CD4-positive, alpha-beta T cell (primary cell): ENCODE measurements at regions not wholly inside any gene's neighbourhood (a gene's known extent, or its start where the extent isn't known, plus 50 kb on each side); places are given as distances from the start of the nearest gene placed in this dataset.

Experiments used
- ATAC-seq: fragments of 200-7000 bp; cut with Tn5 transposase; one replicate; pipeline ENCODE4 v1.10.0; 2022; ENCODE audit warnings: mild to moderate bottlenecking; ENCODE audit not compliant: poor library complexity
- CTCF ChIA-PET: fragments of 350-600 bp; sonication (Branson Sonifier 250); formaldehyde crosslinking; loops from one replicate; lab custom pipeline; 2021; ENCODE audit warnings: antibody characterized with exemption, inconsistent platforms; lab: Charles Lee
- POLR2A ChIA-PET: fragments of 350-600 bp; sonication (Branson Sonifier 250); formaldehyde crosslinking; loops from one replicate; lab custom pipeline; 2021; ENCODE audit warnings: antibody characterized with exemption, inconsistent platforms; lab: Charles Lee
- DNase-seq, 14 experiments: peaks; one replicate each; pipeline ENCODE4 v3.0.0-alpha.2; 2013 to 2020; ENCODE audit warnings: mixed read lengths in 2 of 14
- H3K27ac ChIP-seq, 2 donors: one replicate each; pipeline versions ENCODE4 v1.5.1 to v1.7.0; 2013; ENCODE audit warnings: low read length in 2 of 2, low read depth in 1 of 2, mild to moderate bottlenecking in 1 of 2
- H3K27me3 ChIP-seq, 2 experiments: 1 replicate in 1 of 2; 2 replicates in 1 of 2; pipeline versions ENCODE4 v1.6.1 to v1.7.0; 2013; ENCODE audit warnings: low read length in 2 of 2, control low read depth in 1 of 2, mild to moderate bottlenecking in 1 of 2, moderate library complexity in 1 of 2; ENCODE audit not compliant: insufficient read depth in 2 of 2, control insufficient read depth in 1 of 2
- H3K36me3 ChIP-seq: one replicate; pipeline ENCODE4 v1.6.1; 2013; ENCODE audit warnings: low read length, control low read depth; ENCODE audit not compliant: insufficient read depth
- H3K4me1 ChIP-seq: one replicate; pipeline ENCODE4 v1.6.1; 2013; ENCODE audit warnings: low read length, control low read depth; ENCODE audit not compliant: insufficient read depth
- H3K4me3 ChIP-seq: one replicate; pipeline ENCODE4 v1.5.1; 2013; ENCODE audit warnings: mild to moderate bottlenecking, low read length, moderate library complexity
- H3K9me3 ChIP-seq, 2 experiments: 1 replicate in 1 of 2; 2 replicates in 1 of 2; pipeline versions ENCODE4 v1.6.1 to v1.7.0; 2013; ENCODE audit warnings: low read length in 2 of 2, mild to moderate bottlenecking in 2 of 2, control low read depth in 1 of 2, moderate library complexity in 1 of 2; ENCODE audit not compliant: control insufficient read depth in 1 of 2, insufficient read depth in 1 of 2
- H3K27ac Mint-ChIP-seq: one replicate; pipeline ENCODE4 v1.8.0; 2020; ENCODE audit warnings: mixed read lengths
- H3K27me3 Mint-ChIP-seq: one replicate; pipeline ENCODE4 v1.8.0; 2021; ENCODE audit warnings: mixed read lengths
- H3K36me3 Mint-ChIP-seq: one replicate; pipeline ENCODE4 v1.8.0; 2021; ENCODE audit warnings: low read depth, mixed read lengths
- H3K4me1 Mint-ChIP-seq: one replicate; pipeline ENCODE4 v1.8.0; 2021; ENCODE audit warnings: low read depth, mixed read lengths
- H3K4me3 Mint-ChIP-seq: one replicate; pipeline ENCODE4 v1.8.0; 2020; ENCODE audit warnings: mild to moderate bottlenecking, mixed read lengths
- H3K9me3 Mint-ChIP-seq: one replicate; pipeline ENCODE4 v1.8.0; 2020; ENCODE audit warnings: mixed read lengths
- intact Hi-C, 2 experiments: fragments of 100-400 bp; cut with DNase I in 1 of 2; cut with micrococcal nuclease in 1 of 2; formaldehyde crosslinking; loops; one replicate each; pipeline versions ENCODE4 v1.15.1 to v1.9.0; 2023 to 2025; cut with DNase I, micrococcal nuclease
- TF ChIP-seq, protein P1 (sequence below): fragments of 200-600 bp; IDR thresholded peaks from one replicate; pipeline ENCODE4 v1.8.0; 2022; ENCODE audit warnings: antibody characterized with exemption, mild to moderate bottlenecking

DNA sequence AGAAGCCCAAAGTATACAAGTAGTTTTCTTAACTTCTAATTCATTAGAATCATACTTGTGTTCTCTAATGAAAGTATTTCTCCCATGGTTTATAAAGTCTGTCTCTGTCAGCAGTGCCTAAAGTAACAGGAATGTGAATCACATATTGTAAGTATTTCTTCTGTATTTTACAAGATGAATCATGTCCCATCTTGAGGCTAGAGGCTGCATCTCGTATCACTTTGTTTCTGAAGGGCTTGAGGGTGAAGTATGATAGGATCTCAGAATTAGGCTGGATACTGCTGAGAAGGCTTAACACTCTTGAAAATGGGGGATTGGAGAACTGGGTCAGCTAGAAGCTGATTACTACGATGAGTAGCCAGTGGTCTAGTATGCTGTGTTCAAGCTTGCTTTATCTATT lies 242.2 kb upstream of the ACTBL2 start:
- Histone ChIP-seq H3K27ac (no peak overlapping the region), H3K4me3 (no peak overlapping the region), H3K36me3 (no peaks in the 10 kb centered on the region), H3K9me3 (no peaks in the 10 kb centered on the region), H3K4me1 (no peaks in the 10 kb centered on the region), H3K27me3 (no peaks in the 10 kb centered on the region)
- DNase-seq: no peak
- no peak overlapping the region for H3K27ac Mint-ChIP-seq
- no peaks in the 10 kb centered on the region for H3K36me3 Mint-ChIP-seq
- no peaks in the 10 kb centered on the region for H3K9me3 Mint-ChIP-seq
- no peaks in the 10 kb centered on the region for H3K4me1 Mint-ChIP-seq
- intact Hi-C loops: no loop called here
- TF ChIP-seq, protein P1, sequence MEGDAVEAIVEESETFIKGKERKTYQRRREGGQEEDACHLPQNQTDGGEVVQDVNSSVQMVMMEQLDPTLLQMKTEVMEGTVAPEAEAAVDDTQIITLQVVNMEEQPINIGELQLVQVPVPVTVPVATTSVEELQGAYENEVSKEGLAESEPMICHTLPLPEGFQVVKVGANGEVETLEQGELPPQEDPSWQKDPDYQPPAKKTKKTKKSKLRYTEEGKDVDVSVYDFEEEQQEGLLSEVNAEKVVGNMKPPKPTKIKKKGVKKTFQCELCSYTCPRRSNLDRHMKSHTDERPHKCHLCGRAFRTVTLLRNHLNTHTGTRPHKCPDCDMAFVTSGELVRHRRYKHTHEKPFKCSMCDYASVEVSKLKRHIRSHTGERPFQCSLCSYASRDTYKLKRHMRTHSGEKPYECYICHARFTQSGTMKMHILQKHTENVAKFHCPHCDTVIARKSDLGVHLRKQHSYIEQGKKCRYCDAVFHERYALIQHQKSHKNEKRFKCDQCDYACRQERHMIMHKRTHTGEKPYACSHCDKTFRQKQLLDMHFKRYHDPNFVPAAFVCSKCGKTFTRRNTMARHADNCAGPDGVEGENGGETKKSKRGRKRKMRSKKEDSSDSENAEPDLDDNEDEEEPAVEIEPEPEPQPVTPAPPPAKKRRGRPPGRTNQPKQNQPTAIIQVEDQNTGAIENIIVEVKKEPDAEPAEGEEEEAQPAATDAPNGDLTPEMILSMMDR: no peak
- H3K27me3 Mint-ChIP-seq: peaks cover 25% of the 10 kb centered on the region
- H3K4me3 Mint-ChIP-seq: no peak overlapping the region
- ChIA-PET POLR2A (no interaction called here), CTCF (no interaction called here)
- no peak for ATAC-seq

DNA sequence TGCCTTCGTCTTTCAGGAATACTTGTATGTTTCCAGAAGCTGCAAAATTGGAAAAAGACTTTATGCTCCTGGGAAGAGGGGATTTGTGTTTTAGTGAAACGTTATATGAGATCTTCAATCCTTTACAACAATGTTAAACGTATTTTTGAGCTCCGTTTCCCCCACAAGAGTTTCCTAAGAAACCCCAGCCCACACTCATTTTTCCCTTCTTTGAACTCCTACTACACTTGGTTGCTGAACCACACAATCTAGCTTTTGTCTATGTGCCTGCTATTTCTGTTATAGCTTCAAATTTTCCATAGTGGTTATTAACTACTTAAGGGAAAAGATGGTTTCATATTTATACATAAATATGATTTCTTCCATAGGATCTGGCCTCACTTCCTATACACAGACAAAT lies 238.6 kb upstream of the ACTBL2 start:
- CTCF ChIA-PET: no interaction called here
- H3K4me1 Mint-ChIP-seq: no peaks in the 10 kb centered on the region
- ATAC-seq: no peak

DNA sequence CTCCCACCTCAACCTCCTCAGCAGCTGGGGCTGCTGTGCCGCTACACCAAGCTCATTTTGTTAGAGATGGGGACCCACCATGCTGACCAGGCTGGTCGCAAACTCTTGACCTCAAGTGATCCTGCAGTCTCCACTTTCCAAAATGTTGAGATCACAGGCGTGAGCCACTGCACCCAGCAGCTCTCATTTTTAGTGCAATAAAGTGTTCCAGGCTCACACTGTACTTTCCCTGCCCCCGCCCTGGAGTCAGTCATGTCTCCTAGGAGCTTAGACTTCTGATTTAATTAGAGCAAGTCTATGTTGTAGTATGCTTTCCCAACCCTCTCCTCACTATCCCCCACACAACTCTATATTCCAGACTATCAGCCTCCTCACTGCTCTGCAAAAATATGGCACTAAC lies 238.0 kb upstream of the ACTBL2 start:
- Histone ChIP-seq H3K4me3 (no peak overlapping the region), H3K27me3 (no peaks in the 10 kb centered on the region), H3K4me1 (no peaks in the 10 kb centered on the region), H3K27ac (no peak overlapping the region), H3K9me3 (no peaks in the 10 kb centered on the region), H3K36me3 (no peaks in the 10 kb centered on the region)
- ChIA-PET POLR2A (no interaction called here), CTCF (no interaction called here)
- Mint-ChIP-seq H3K4me3 (no peak overlapping the region), H3K4me1 (no peaks in the 10 kb centered on the region), H3K9me3 (no peaks in the 10 kb centered on the region), H3K27ac (no peak overlapping the region), H3K27me3 (peaks cover 30% of the 10 kb centered on the region), H3K36me3 (no peaks in the 10 kb centered on the region)
- DNase-seq (no peak), ATAC-seq (no peak)
- TF ChIP-seq, protein P1: no peak
- intact Hi-C loops: no loop called here

More for the DNA sequence above, 238.6 kb upstream of the ACTBL2 start:
- peaks cover 32% of the 10 kb centered on the region for H3K27me3 Mint-ChIP-seq
- no peak overlapping the region for H3K27ac Mint-ChIP-seq
- no peak for DNase-seq
- POLR2A ChIA-PET: no interaction called here
- Histone ChIP-seq H3K27me3 (no peaks in the 10 kb centered on the region), H3K36me3 (no peaks in the 10 kb centered on the region), H3K4me1 (no peaks in the 10 kb centered on the region), H3K9me3 (no peaks in the 10 kb centered on the region), H3K4me3 (no peak overlapping the region), H3K27ac (no peak overlapping the region)
- H3K4me3 Mint-ChIP-seq: no peak overlapping the region
- no peaks in the 10 kb centered on the region for H3K36me3 Mint-ChIP-seq
- intact Hi-C loops: no loop called here
- TF ChIP-seq, protein P1: no peak
- H3K9me3 Mint-ChIP-seq: no peaks in the 10 kb centered on the region
